ENCODE measurements at regions not wholly inside any gene's neighbourhood (a gene's known extent, or its start where the extent isn't known, plus 50 kb on each side); places are given as distances from the start of the nearest gene placed in this dataset.

GRCh38 chr5:110159202-110159601 lies 469.5 kb downstream of the MAN2A1 start:
- no peak for ATAC-seq
- H3K4me3 Mint-ChIP-seq = no peak overlapping the region
- H3K27ac Mint-ChIP-seq = no peak overlapping the region
- ChIA-PET POLR2A (no interaction called here), CTCF (no interaction called here)
- intact Hi-C loops (cut with DNase I, micrococcal nuclease) = no loop called here
- no peaks in the 10 kb centered on the region for H3K9me3 Mint-ChIP-seq (ENCODE audit: low read depth)
- H3K27me3 Mint-ChIP-seq = no peaks in the 10 kb centered on the region
- no peaks in the 10 kb centered on the region for H3K36me3 Mint-ChIP-seq (ENCODE audit: low read depth)
- no peak for DNase-seq
- H3K4me1 Mint-ChIP-seq = no peaks in the 10 kb centered on the region

GRCh38 chr5:110161162-110161561 lies 471.4 kb downstream of the MAN2A1 start:
- ATAC-seq (no peak), DNase-seq (no peak)
- H3K9me3 Mint-ChIP-seq (ENCODE audit: low read depth) = no peaks in the 10 kb centered on the region
- intact Hi-C loops (cut with DNase I, micrococcal nuclease) = no loop called here
- H3K27ac Mint-ChIP-seq = no peak overlapping the region
- H3K4me3 Mint-ChIP-seq = no peak overlapping the region
- POLR2A ChIA-PET = no interaction called here
- no peaks in the 10 kb centered on the region for H3K27me3 Mint-ChIP-seq
- H3K36me3 Mint-ChIP-seq (ENCODE audit: low read depth) = no peaks in the 10 kb centered on the region
- CTCF ChIA-PET = no interaction called here
- no peaks in the 10 kb centered on the region for H3K4me1 Mint-ChIP-seq

- intact Hi-C loops (cut with DNase I, micrococcal nuclease) = no loop called here
- H3K36me3 Mint-ChIP-seq (ENCODE audit: low read depth) = peaks cover under 1% of the 10 kb centered on the region
- no peak overlapping the region for H3K27ac Mint-ChIP-seq
- ChIA-PET CTCF (interaction anchor here (1.0 kb wide), 1 partner anchor 13 kb away, joined by 4 read pairs; no protein-coding TSS in a partner anchor), POLR2A (no interaction called here)
- ATAC-seq (no peak), DNase-seq (no peak)
- H3K4me1 Mint-ChIP-seq = no peaks in the 10 kb centered on the region
- no peaks in the 10 kb centered on the region for H3K27me3 Mint-ChIP-seq
- H3K4me3 Mint-ChIP-seq = no peak overlapping the region
- H3K9me3 Mint-ChIP-seq (ENCODE audit: low read depth) = peaks cover under 1% of the 10 kb centered on the region
These were observed 475.6 kb downstream of the MAN2A1 start for GRCh38 chr5:110165366-110165765.

GRCh38 chr5:110167384-110167783 lies 477.7 kb downstream of the MAN2A1 start:
- ATAC-seq = no peak
- no peaks in the 10 kb centered on the region for H3K27me3 Mint-ChIP-seq
- ChIA-PET CTCF (no interaction called here), POLR2A (no interaction called here)
- DNase-seq = no peak
- peaks cover 2% of the 10 kb centered on the region for H3K36me3 Mint-ChIP-seq (ENCODE audit: low read depth)
- no peaks in the 10 kb centered on the region for H3K4me1 Mint-ChIP-seq
- no peak overlapping the region for H3K4me3 Mint-ChIP-seq
- intact Hi-C loops (cut with DNase I, micrococcal nuclease) = no loop called here
- H3K9me3 Mint-ChIP-seq (ENCODE audit: low read depth) = peaks cover 9% of the 10 kb centered on the region
- H3K27ac Mint-ChIP-seq = no peak overlapping the region

DNA sequence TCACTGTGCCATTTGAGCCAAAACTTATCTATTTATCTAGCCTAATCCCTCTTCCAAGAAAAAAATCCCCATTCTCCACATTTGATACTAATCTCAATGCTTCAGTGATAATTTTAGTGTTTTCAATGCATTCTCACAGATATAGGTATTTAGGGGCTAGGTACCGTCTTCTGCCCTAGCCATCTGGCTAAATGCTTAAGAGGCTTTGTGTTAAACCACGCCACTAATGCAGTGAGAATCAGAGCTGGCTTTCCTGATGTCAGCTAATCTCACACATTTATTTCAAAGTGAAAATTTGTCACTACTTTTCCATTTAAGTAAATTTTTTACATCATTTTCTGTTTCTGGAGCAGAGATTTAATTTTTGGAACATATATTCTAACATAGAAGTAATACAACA lies 479.7 kb downstream of the MAN2A1 start:
- no peak for DNase-seq
- intact Hi-C loops (cut with DNase I, micrococcal nuclease) = no loop called here
- Mint-ChIP-seq H3K27me3 (no peaks in the 10 kb centered on the region), H3K4me3 (no peak overlapping the region), H3K36me3 (ENCODE audit: low read depth) (peaks cover 2% of the 10 kb centered on the region), H3K9me3 (ENCODE audit: low read depth) (peaks cover 9% of the 10 kb centered on the region), H3K4me1 (no peaks in the 10 kb centered on the region), H3K27ac (no peak overlapping the region)
- ChIA-PET POLR2A (no interaction called here), CTCF (interaction anchor here (0.6 kb wide), 1 partner anchor 1641 kb away, joined by 3 read pairs; no protein-coding TSS in a partner anchor)
- ATAC-seq = no peak

DNA sequence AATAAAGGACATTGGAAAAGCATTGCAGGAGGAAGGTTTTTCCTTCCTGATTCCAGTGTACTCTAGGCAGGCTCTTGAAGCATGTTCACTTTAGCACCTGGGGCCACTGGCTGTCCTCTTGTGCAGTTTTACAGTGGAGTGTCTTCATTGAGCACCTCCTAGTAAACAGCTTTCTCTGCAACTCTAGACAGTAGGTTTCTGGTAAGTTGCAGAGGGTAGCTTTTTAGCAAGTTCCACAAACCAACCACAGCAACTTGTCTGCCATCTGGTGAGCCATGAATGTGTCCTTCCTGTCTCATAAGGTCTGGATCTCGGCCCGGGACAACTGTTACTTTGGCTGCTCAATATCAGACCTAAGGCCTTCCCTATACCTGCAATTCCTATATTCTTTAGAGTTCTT lies 488.0 kb downstream of the MAN2A1 start:
- ChIA-PET CTCF (interaction anchor here (0.6 kb wide), 1 partner anchor 319 kb away, joined by 4 read pairs; no protein-coding TSS in a partner anchor), POLR2A (no interaction called here)
- Mint-ChIP-seq H3K9me3 (ENCODE audit: low read depth) (no peaks in the 10 kb centered on the region), H3K4me1 (no peaks in the 10 kb centered on the region), H3K27me3 (no peaks in the 10 kb centered on the region), H3K36me3 (ENCODE audit: low read depth) (no peaks in the 10 kb centered on the region), H3K27ac (no peak overlapping the region), H3K4me3 (no peak overlapping the region)
- intact Hi-C loops (cut with DNase I, micrococcal nuclease) = no loop called here
- DNase-seq (no peak), ATAC-seq (no peak)

DNA sequence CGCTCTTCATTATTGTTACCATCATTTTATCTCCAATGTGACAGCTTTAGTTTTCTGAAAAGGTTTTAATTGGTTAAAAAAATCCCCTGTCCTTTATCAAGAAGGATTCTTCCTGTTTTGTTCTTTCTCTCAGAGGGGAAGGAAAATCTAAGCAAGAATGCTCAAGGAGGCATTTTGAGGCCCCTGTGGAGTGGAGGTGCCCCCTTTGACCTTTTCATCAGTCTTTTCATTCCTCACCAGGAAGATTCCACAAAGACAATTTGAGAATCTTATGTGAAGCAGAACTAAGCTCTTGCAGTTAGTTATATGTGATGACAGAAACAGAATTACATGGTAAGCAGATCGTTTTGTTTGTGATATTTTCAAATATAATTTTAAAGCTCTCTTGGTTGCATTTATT lies 489.6 kb downstream of the MAN2A1 start:
- no peaks in the 10 kb centered on the region for H3K4me1 Mint-ChIP-seq
- intact Hi-C loops (cut with DNase I, micrococcal nuclease) = no loop called here
- ATAC-seq = no peak
- ChIA-PET CTCF (interaction anchor here (0.5 to 1.1 kb wide), 2 partner anchors 39 to 177 kb away, joined by 3 to 4 read pairs; no protein-coding TSS in a partner anchor), POLR2A (no interaction called here)
- no peaks in the 10 kb centered on the region for H3K36me3 Mint-ChIP-seq (ENCODE audit: low read depth)
- DNase-seq = no peak
- peaks cover 4% of the 10 kb centered on the region for H3K9me3 Mint-ChIP-seq (ENCODE audit: low read depth)
- no peak overlapping the region for H3K4me3 Mint-ChIP-seq
- no peaks in the 10 kb centered on the region for H3K27me3 Mint-ChIP-seq
- no peak overlapping the region for H3K27ac Mint-ChIP-seq

DNA sequence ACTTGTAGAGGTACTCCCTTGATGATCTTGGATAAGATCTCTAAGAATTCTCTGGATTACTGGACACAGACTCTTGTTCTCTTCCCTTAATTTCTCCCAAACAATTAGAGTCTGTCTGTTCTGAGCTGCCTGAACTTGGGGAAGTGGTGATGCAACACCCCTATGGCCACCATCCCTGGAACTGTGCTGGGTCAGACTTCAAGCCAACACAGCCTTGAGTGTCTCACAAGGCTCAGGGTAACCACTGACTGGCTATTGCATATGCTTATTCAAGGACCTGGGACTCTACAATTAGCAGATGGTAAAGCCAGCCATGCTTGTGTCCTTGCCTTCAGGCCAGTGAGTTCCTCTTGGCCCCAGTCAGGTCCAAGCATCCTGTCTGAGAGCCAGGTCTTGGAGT lies 504.5 kb downstream of the MAN2A1 start:
- POLR2A ChIA-PET = no interaction called here
- intact Hi-C loops (cut with DNase I, micrococcal nuclease) = no loop called here
- Mint-ChIP-seq H3K9me3 (ENCODE audit: low read depth) (no peaks in the 10 kb centered on the region), H3K4me3 (no peak overlapping the region), H3K4me1 (no peaks in the 10 kb centered on the region), H3K27ac (no peak overlapping the region), H3K27me3 (no peaks in the 10 kb centered on the region), H3K36me3 (ENCODE audit: low read depth) (no peaks in the 10 kb centered on the region)
- CTCF ChIA-PET = no interaction called here
- DNase-seq (no peak), ATAC-seq (no peak)

DNA sequence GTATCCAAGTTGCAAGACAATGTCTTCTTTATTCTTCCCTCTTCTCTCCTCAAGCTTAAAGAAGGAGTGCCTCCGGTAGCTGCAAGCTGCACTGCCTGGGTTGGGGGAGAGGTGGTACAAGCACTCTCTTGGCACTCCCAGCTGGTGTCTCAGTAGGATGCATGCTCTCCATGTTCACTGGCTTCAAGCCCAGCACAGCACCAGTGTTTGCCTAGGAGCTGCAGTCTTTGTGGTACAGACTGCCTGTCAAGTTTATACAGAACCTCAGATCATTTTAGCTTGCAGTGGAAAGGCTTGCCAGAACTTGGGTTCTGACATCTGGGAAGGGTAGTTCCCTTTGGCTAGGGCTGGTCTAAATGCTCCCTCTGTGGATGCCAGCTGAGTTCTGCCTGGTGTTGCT lies 505.6 kb downstream of the MAN2A1 start:
- CTCF ChIA-PET = interaction anchor here (0.6 kb wide), 2 partner anchors 290 to 1069 kb away, joined by 3 read pairs; no protein-coding TSS in a partner anchor
- no peaks in the 10 kb centered on the region for H3K36me3 Mint-ChIP-seq (ENCODE audit: low read depth)
- H3K9me3 Mint-ChIP-seq (ENCODE audit: low read depth) = no peaks in the 10 kb centered on the region
- no peaks in the 10 kb centered on the region for H3K27me3 Mint-ChIP-seq
- H3K4me1 Mint-ChIP-seq = no peaks in the 10 kb centered on the region
- ATAC-seq = no peak
- no peak for DNase-seq
- intact Hi-C loops (cut with DNase I, micrococcal nuclease) = no loop called here
- POLR2A ChIA-PET = no interaction called here
- no peak overlapping the region for H3K4me3 Mint-ChIP-seq
- no peak overlapping the region for H3K27ac Mint-ChIP-seq

GRCh38 chr5:110201791-110202190 lies 512.1 kb downstream of the MAN2A1 start:
- no peak for DNase-seq
- Mint-ChIP-seq H3K36me3 (ENCODE audit: low read depth) (no peaks in the 10 kb centered on the region), H3K9me3 (ENCODE audit: low read depth) (peaks cover 3% of the 10 kb centered on the region), H3K4me1 (no peaks in the 10 kb centered on the region), H3K27me3 (no peaks in the 10 kb centered on the region), H3K4me3 (no peak overlapping the region), H3K27ac (no peak overlapping the region)
- no peak for ATAC-seq
- ChIA-PET CTCF (interaction anchor here (0.6 kb wide), 1 partner anchor 10 kb away, joined by 5 read pairs; no protein-coding TSS in a partner anchor), POLR2A (no interaction called here)
- intact Hi-C loops (cut with DNase I, micrococcal nuclease) = no loop called here

GRCh38 chr5:110203661-110204060 lies 513.9 kb downstream of the MAN2A1 start:
- intact Hi-C loops (cut with DNase I, micrococcal nuclease) = no loop called here
- ChIA-PET CTCF (no interaction called here), POLR2A (no interaction called here)
- Mint-ChIP-seq H3K4me3 (no peak overlapping the region), H3K36me3 (ENCODE audit: low read depth) (no peaks in the 10 kb centered on the region), H3K27ac (no peak overlapping the region), H3K9me3 (ENCODE audit: low read depth) (peaks cover 3% of the 10 kb centered on the region), H3K4me1 (no peaks in the 10 kb centered on the region), H3K27me3 (no peaks in the 10 kb centered on the region)
- DNase-seq (no peak), ATAC-seq (no peak)

DNA sequence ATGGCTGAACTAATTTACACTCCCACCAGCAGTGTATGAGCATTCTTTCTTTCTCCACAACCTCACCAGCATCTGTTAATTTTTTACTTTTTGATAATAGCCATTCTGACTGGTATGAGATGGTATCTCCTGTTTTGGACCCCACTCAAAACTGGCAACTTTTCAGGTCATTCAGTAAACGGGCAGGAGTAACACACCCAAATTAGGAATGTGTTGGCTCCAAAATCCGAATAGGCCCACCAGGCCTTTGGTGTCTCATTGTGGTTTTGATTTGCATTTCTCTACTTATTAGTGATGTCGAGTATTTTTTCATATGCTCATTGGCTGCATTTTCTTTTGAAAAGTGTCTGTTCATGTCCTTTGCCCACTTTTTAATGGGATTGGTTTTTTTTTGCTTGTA lies 517.1 kb downstream of the TMEM232 start:
- DNase-seq (no peak), ATAC-seq (no peak)
- H3K9me3 Mint-ChIP-seq (ENCODE audit: low read depth) = peaks cover 21% of the 10 kb centered on the region
- CTCF ChIA-PET = no interaction called here
- H3K36me3 Mint-ChIP-seq (ENCODE audit: low read depth) = no peaks in the 10 kb centered on the region
- no peak overlapping the region for H3K27ac Mint-ChIP-seq
- no peaks in the 10 kb centered on the region for H3K27me3 Mint-ChIP-seq
- POLR2A ChIA-PET = no interaction called here
- intact Hi-C loops (cut with DNase I, micrococcal nuclease) = no loop called here
- no peaks in the 10 kb centered on the region for H3K4me1 Mint-ChIP-seq
- H3K4me3 Mint-ChIP-seq = no peak overlapping the region

DNA sequence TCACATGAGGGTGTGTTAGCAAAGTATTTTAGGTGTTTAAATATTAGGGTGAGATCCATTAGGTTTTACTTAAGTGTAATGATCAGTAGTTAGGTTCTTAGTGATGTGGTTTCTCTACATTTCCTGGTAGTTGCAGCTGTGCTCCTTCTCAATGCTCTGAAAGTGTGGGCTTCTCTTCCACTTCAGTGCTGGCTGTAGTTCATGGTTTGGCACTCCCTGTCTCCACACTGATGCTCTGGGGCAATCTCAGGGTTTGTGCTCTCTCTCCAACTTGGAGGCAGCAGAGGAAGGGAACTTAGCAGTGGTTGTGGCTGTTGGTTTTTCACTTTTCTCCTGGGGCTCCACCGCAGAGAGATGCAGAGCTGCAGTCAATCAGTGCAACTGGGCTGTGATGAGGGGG lies 507.5 kb downstream of the TMEM232 start:
- CTCF ChIA-PET = interaction anchor here (0.5 to 0.7 kb wide), 2 partner anchors 628 to 1571 kb away, joined by 3 read pairs; no protein-coding TSS in a partner anchor
- intact Hi-C loops (cut with DNase I, micrococcal nuclease) = no loop called here
- Mint-ChIP-seq H3K27me3 (no peaks in the 10 kb centered on the region), H3K27ac (no peak overlapping the region), H3K36me3 (ENCODE audit: low read depth) (peaks cover 20% of the 10 kb centered on the region), H3K4me3 (no peak overlapping the region), H3K4me1 (peaks cover 2% of the 10 kb centered on the region), H3K9me3 (ENCODE audit: low read depth) (peaks cover 57% of the 10 kb centered on the region)
- POLR2A ChIA-PET = no interaction called here
- ATAC-seq (no peak), DNase-seq (no peak)

All from activated CD4-positive, alpha-beta T cell treated with anti-CD3 and anti-CD28 coated beads for 36 hours (primary cell).